Spleen (tissue), 7 donors: ENCODE measurements at regions not wholly inside any gene's neighbourhood (a gene's known extent, or its start where the extent isn't known, plus 50 kb on each side); places are given as distances from the start of the nearest gene placed in this dataset.

Experiments
- POLR2A ChIP-seq, 3 donors: fragments of 450-650 bp; IDR thresholded peaks; one replicate each; pipeline ENCODE4 v1.5.1; 2017; ENCODE audit warnings: antibody characterized with exemption in 3 of 3, mild to moderate bottlenecking in 1 of 3
- POLR2AphosphoS5 ChIP-seq, 3 donors: sonication (generic); formaldehyde crosslinking; IDR thresholded peaks; one replicate each; pipeline ENCODE4 v1.5.1; 2017; ENCODE audit warnings: antibody characterized with exemption in 3 of 3
- TF ChIP-seq, protein P1 (sequence below), 11 experiments: fragments of 200-600 bp in 7 of 11; fragments of 450-650 bp in 4 of 11; sonication (generic) in 4 of 11; IDR thresholded peaks in 8 of 11; conservative IDR thresholded peaks in 3 of 11; 1 replicate in 7 of 11; 2 replicates in 4 of 11; pipeline versions ENCODE4 v1.4.0 to v1.8.0; 2016 to 2021; ENCODE audit warnings: antibody characterized with exemption in 11 of 11, inconsistent platforms in 4 of 11, mild to moderate bottlenecking in 1 of 11
- donor health status: DM: no; HTN: no; CAD: no; lungs with moderate emphysema.
- donor health status: DM: no; HTN: no; CAD: no.
- donor health status: DM: no; HTN: no; CAD: no.

DNA sequence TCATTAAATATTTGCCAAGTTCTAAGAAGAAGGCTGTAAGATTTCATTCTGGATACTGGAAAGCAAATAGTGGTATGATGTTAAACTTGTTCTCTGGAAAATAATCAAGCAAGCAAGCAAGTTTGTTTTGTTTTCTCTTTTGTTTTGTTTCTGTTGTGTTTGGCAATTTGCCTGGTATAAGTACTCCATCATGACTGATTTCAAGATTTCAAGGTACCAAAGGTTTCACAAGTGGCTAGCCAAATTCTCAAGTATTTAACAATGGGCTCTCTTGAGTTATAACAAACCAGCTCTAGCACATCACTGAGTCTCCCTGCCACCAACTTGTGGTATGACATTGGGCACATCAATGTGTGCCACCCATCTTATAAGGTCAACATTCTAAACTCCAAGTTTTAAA lies 151.7 kb upstream of the IGFBP3 start:
- TF ChIP-seq, protein P1, sequence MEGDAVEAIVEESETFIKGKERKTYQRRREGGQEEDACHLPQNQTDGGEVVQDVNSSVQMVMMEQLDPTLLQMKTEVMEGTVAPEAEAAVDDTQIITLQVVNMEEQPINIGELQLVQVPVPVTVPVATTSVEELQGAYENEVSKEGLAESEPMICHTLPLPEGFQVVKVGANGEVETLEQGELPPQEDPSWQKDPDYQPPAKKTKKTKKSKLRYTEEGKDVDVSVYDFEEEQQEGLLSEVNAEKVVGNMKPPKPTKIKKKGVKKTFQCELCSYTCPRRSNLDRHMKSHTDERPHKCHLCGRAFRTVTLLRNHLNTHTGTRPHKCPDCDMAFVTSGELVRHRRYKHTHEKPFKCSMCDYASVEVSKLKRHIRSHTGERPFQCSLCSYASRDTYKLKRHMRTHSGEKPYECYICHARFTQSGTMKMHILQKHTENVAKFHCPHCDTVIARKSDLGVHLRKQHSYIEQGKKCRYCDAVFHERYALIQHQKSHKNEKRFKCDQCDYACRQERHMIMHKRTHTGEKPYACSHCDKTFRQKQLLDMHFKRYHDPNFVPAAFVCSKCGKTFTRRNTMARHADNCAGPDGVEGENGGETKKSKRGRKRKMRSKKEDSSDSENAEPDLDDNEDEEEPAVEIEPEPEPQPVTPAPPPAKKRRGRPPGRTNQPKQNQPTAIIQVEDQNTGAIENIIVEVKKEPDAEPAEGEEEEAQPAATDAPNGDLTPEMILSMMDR (IDR thresholded peaks at IDR 0.05 in 8 of 11, conservative IDR thresholded peaks at IDR 0.05 in 3 of 11): no peak
- TF ChIP-seq POLR2AphosphoS5 (IDR thresholded peaks at IDR 0.05) (no peak), POLR2A (IDR thresholded peaks at IDR 0.05) (no peak)
